Ishikawa (cell line): ENCODE measurements at regions not wholly inside any gene's neighbourhood (a gene's known extent, or its start where the extent isn't known, plus 50 kb on each side); places are given as distances from the start of the nearest gene placed in this dataset.
A peak's percentile ranks its signal among the peaks of the same experiment; 100 is the strongest.

Experiments
- CEBPB ChIP-seq: IDR thresholded peaks from 2 replicates; pipeline ENCODE4 v1.6.1; 2012
- CREB1 ChIP-seq: IDR thresholded peaks from 2 replicates; pipeline ENCODE4 v1.6.1; 2012; ENCODE audit warnings: low read depth
- EGR1 ChIP-seq: IDR thresholded peaks from 2 replicates; pipeline ENCODE4 v1.6.1; 2012
- EP300 ChIP-seq: IDR thresholded peaks from 2 replicates; pipeline ENCODE4 v1.6.1; 2012; ENCODE audit warnings: borderline replicate concordance
- FOXM1 ChIP-seq: IDR thresholded peaks from 2 replicates; pipeline ENCODE4 v1.6.1; 2012; ENCODE audit warnings: low read depth, borderline replicate concordance
- MAX ChIP-seq: IDR thresholded peaks from 2 replicates; pipeline ENCODE4 v1.6.1; 2012
- NFIC ChIP-seq: IDR thresholded peaks from 2 replicates; pipeline ENCODE4 v1.6.1; 2012
- RAD21 ChIP-seq: IDR thresholded peaks from 2 replicates; pipeline ENCODE4 v1.6.1; 2012; ENCODE audit warnings: low read depth
- REST ChIP-seq: IDR thresholded peaks from 2 replicates; pipeline ENCODE4 v1.6.1; 2012; ENCODE audit warnings: low read depth, mild to moderate bottlenecking
- TAF1 ChIP-seq: IDR thresholded peaks from 2 replicates; pipeline ENCODE4 v1.6.1; 2012; ENCODE audit warnings: low read depth, mild to moderate bottlenecking
- TCF12 ChIP-seq: IDR thresholded peaks from 2 replicates; pipeline ENCODE4 v1.6.1; 2012; ENCODE audit warnings: low read depth
- TEAD4 ChIP-seq: IDR thresholded peaks from 2 replicates; pipeline ENCODE4 v1.6.1; 2012
- USF1 ChIP-seq: IDR thresholded peaks from 2 replicates; pipeline ENCODE4 v1.6.1; 2012
- YY1 ChIP-seq: IDR thresholded peaks from 2 replicates; pipeline ENCODE4 v1.6.1; 2012; ENCODE audit warnings: low read depth
- ZBTB7A ChIP-seq: IDR thresholded peaks from 2 replicates; pipeline ENCODE4 v1.6.1; 2012; ENCODE audit warnings: low read depth

GRCh38 chr4:183821076-183821853 is 83.8 kb upstream of the STOX2 start:
- no peak for TF ChIP-seq YY1
- TF ChIP-seq TCF12, result no peak
- peak; percentile 26; the same call in 1 of the 2 replicates for TF ChIP-seq NFIC
- TF ChIP-seq TEAD4, result peak; percentile 33
- no peak for TF ChIP-seq RAD21
- no peak for TF ChIP-seq MAX
- no peak for TF ChIP-seq TAF1
- no peak for TF ChIP-seq EGR1
- no peak for TF ChIP-seq REST
- no peak for TF ChIP-seq CEBPB
- TF ChIP-seq CREB1, result no peak

GRCh38 chr4:183823434-183823833 is 81.7 kb upstream of the STOX2 start:
- TF ChIP-seq TCF12, result peak; percentile 22; the same call in 1 of the 2 replicates
- TF ChIP-seq EP300, result peak; percentile 36; the same call in 1 of the 2 replicates
- no peak for TF ChIP-seq REST
- TF ChIP-seq TEAD4, result peak; percentile 69
- TF ChIP-seq CEBPB, result peak; percentile 73

- no peak for TF ChIP-seq TCF12
- TF ChIP-seq USF1, result no peak
- no peak for TF ChIP-seq EGR1
- TF ChIP-seq RAD21, result no peak
- TF ChIP-seq CREB1, result no peak
- no peak for TF ChIP-seq CEBPB
- TF ChIP-seq FOXM1, result no peak
- no peak for TF ChIP-seq ZBTB7A
- no peak for TF ChIP-seq TEAD4
- no peak for TF ChIP-seq NFIC
- TF ChIP-seq EP300, result no peak
- TF ChIP-seq YY1, result no peak
- no peak for TF ChIP-seq REST
- TF ChIP-seq MAX, result no peak
- TF ChIP-seq TAF1, result no peak
Observed at GRCh38 chr4:183825346-183825745, 79.8 kb upstream of the STOX2 start.

GRCh38 chr4:183826461-183826860 is 78.6 kb upstream of the STOX2 start:
- TF ChIP-seq EP300 (no peak), NFIC (no peak), YY1 (no peak)

- TF ChIP-seq EGR1 (no peak), CEBPB (no peak), EP300 (no peak), TCF12 (no peak), RAD21 (no peak), CREB1 (no peak), REST (no peak), NFIC (no peak), ZBTB7A (no peak), YY1 (no peak), USF1 (no peak), TEAD4 (no peak), TAF1 (no peak), MAX (no peak), FOXM1 (no peak)
Observed at GRCh38 chr4:183828125-183828524, 77.0 kb upstream of the STOX2 start.
